ENCODE measurements at regions not wholly inside any gene's neighbourhood (a gene's known extent, or its start where the extent isn't known, plus 50 kb on each side); places are given as distances from the start of the nearest gene placed in this dataset.

GRCh38 chr17:34800661-34801060 is 160.6 kb downstream of the CCT6B start:
- H3K4me3 Mint-ChIP-seq = no peak overlapping the region
- no peak for TF ChIP-seq CTCF (IDR thresholded peaks at IDR 0.05; ENCODE audit: unreplicated experiment)
- H3K27me3 Mint-ChIP-seq (ENCODE audit: low read depth) = peaks cover 40% of the 10 kb centered on the region
- H3K4me1 Mint-ChIP-seq = no peaks in the 10 kb centered on the region
- H3K9me3 Mint-ChIP-seq = no peaks in the 10 kb centered on the region
- no peak overlapping the region for H3K27ac Mint-ChIP-seq
- DNase-seq (ENCODE audit: low spot score in 2 of 2, unreplicated experiment in 2 of 2) = no peak
- no peaks in the 10 kb centered on the region for H3K36me3 Mint-ChIP-seq

GRCh38 chr17:34799751-34800150 is 161.5 kb downstream of the CCT6B start:
- Mint-ChIP-seq H3K4me1 (no peaks in the 10 kb centered on the region), H3K27ac (no peak overlapping the region), H3K4me3 (no peak overlapping the region), H3K9me3 (no peaks in the 10 kb centered on the region), H3K27me3 (ENCODE audit: low read depth) (peaks cover 36% of the 10 kb centered on the region), H3K36me3 (no peaks in the 10 kb centered on the region)
- no peak for DNase-seq (ENCODE audit: low spot score in 2 of 2, unreplicated experiment in 2 of 2)
- TF ChIP-seq CTCF (IDR thresholded peaks at IDR 0.05; ENCODE audit: unreplicated experiment) = no peak

- DNase-seq (ENCODE audit: low spot score in 2 of 2, unreplicated experiment in 2 of 2) = no peak
- no peak for TF ChIP-seq CTCF (IDR thresholded peaks at IDR 0.05; ENCODE audit: unreplicated experiment)
- Mint-ChIP-seq H3K27ac (no peak overlapping the region), H3K4me1 (no peaks in the 10 kb centered on the region), H3K4me3 (no peak overlapping the region), H3K27me3 (ENCODE audit: low read depth) (peaks cover 36% of the 10 kb centered on the region), H3K9me3 (no peaks in the 10 kb centered on the region), H3K36me3 (no peaks in the 10 kb centered on the region)
Measured at GRCh38 chr17:34798581-34798980, 162.7 kb downstream of the CCT6B start.

- no peaks in the 10 kb centered on the region for H3K4me1 Mint-ChIP-seq
- no peaks in the 10 kb centered on the region for H3K36me3 Mint-ChIP-seq
- DNase-seq (ENCODE audit: low spot score in 2 of 2, unreplicated experiment in 2 of 2) = peak; percentile 65 to 83
- H3K27me3 Mint-ChIP-seq (ENCODE audit: low read depth) = peaks cover 38% of the 10 kb centered on the region
- TF ChIP-seq CTCF (IDR thresholded peaks at IDR 0.05; ENCODE audit: unreplicated experiment) = no peak
- no peak overlapping the region for H3K27ac Mint-ChIP-seq
- no peak overlapping the region for H3K4me3 Mint-ChIP-seq
- no peaks in the 10 kb centered on the region for H3K9me3 Mint-ChIP-seq
Measured at GRCh38 chr17:34797720-34798119, 163.5 kb downstream of the CCT6B start.

- Mint-ChIP-seq H3K27me3 (ENCODE audit: low read depth) (peaks cover 44% of the 10 kb centered on the region), H3K9me3 (no peaks in the 10 kb centered on the region)
Measured at GRCh38 chr17:34793231-34793908, 167.9 kb downstream of the CCT6B start.

More at GRCh38 chr17:34793231-34793908, 167.9 kb downstream of the CCT6B start:
- no peak overlapping the region for H3K27ac Mint-ChIP-seq
- TF ChIP-seq CTCF (IDR thresholded peaks at IDR 0.05; ENCODE audit: unreplicated experiment) = no peak
- no peak for DNase-seq (ENCODE audit: low spot score in 2 of 2, unreplicated experiment in 2 of 2)
- H3K36me3 Mint-ChIP-seq = no peaks in the 10 kb centered on the region
- H3K4me3 Mint-ChIP-seq = no peak overlapping the region
- H3K4me1 Mint-ChIP-seq = no peaks in the 10 kb centered on the region
